HCT116 (cell line): ENCODE measurements at regions not wholly inside any gene's neighbourhood (a gene's known extent, or its start where the extent isn't known, plus 50 kb on each side); places are given as distances from the start of the nearest gene placed in this dataset.

Source experiments
- ATF3 ChIP-seq: IDR thresholded peaks from 2 replicates; pipeline ENCODE4 v1.6.1; 2012
- CEBPB ChIP-seq: IDR thresholded peaks from 2 replicates; pipeline ENCODE4 v1.6.1; 2012; ENCODE audit warnings: low read depth
- CTCF ChIP-seq, 3 experiments: fragments of 200-600 bp in 1 of 3; sonication (generic) in 1 of 3; IDR thresholded peaks in 2 of 3; conservative IDR thresholded peaks in 1 of 3; 2 replicates each; pipeline ENCODE4 v1.5.1; 2012 to 2017; ENCODE audit warnings: low read depth in 2 of 3, low read length in 2 of 3, antibody characterized with exemption in 1 of 3, borderline replicate concordance in 1 of 3, control low read depth in 1 of 3, mild to moderate bottlenecking in 1 of 3, mixed read lengths in 1 of 3, mixed run types in 1 of 3, moderate library complexity in 1 of 3; ENCODE audit not compliant: insufficient read depth in 1 of 3
- EGR1 ChIP-seq: IDR thresholded peaks from 2 replicates; pipeline ENCODE4 v1.6.1; 2012; ENCODE audit warnings: low read depth
- POLR2AphosphoS5 ChIP-seq: IDR thresholded peaks from 2 replicates; pipeline ENCODE4 v1.6.1; 2011; ENCODE audit warnings: mild to moderate bottlenecking, low read depth, low read length, moderate library complexity

GRCh38 chr11:43122546-43122945 is 189.2 kb upstream of the API5 start:
- no peak for TF ChIP-seq CTCF (IDR thresholded peaks at IDR 0.05 in 2 of 3, conservative IDR thresholded peaks at IDR 0.05 in 1 of 3; ENCODE audit: borderline replicate concordance in 1 of 3, insufficient read depth in 1 of 3, low read depth in 2 of 3, low read length in 2 of 3)
- no peak for TF ChIP-seq ATF3
- no peak for TF ChIP-seq CEBPB
- no peak for TF ChIP-seq POLR2AphosphoS5
- no peak for TF ChIP-seq EGR1
